Activated CD4-positive, alpha-beta memory T cell treated with anti-CD3 and anti-CD28 coated beads, Interleukin-2, amount 10 ng/mL, durations not matched to agents 7 days and 5 days (primary cell): ENCODE measurements at regions not wholly inside any gene's neighbourhood (a gene's known extent, or its start where the extent isn't known, plus 50 kb on each side); places are given as distances from the start of the nearest gene placed in this dataset.
"Not testable (repeated sequence)": the region's sequence is repeated elsewhere in the genome, so short reads cannot be mapped to it uniquely, and the experiment has no call there.

ENCODE experiments used
- CTCF ChIA-PET: fragments of 350-600 bp; sonication (Branson Sonifier 250); formaldehyde crosslinking; loops from one replicate; lab custom pipeline; 2021; ENCODE audit warnings: antibody characterized with exemption, inconsistent platforms; lab: Charles Lee
- POLR2A ChIA-PET: fragments of 350-600 bp; sonication (Branson Sonifier 250); formaldehyde crosslinking; loops from one replicate; lab custom pipeline; 2021; ENCODE audit warnings: antibody characterized with exemption; lab: Charles Lee
- DNase-seq: peaks from one replicate; pipeline ENCODE4 v3.0.0-alpha.2; 2020
- H3K27ac Mint-ChIP-seq: one replicate; pipeline ENCODE4 v1.8.0; 2021; ENCODE audit warnings: mild to moderate bottlenecking, mixed read lengths
- H3K27me3 Mint-ChIP-seq: one replicate; pipeline ENCODE4 v1.8.0; 2021; ENCODE audit warnings: mixed read lengths
- H3K36me3 Mint-ChIP-seq: one replicate; pipeline ENCODE4 v1.8.0; 2021; ENCODE audit warnings: low read depth, mixed read lengths
- H3K4me1 Mint-ChIP-seq: one replicate; pipeline ENCODE4 v1.8.0; 2021; ENCODE audit warnings: mixed read lengths
- H3K4me3 Mint-ChIP-seq: one replicate; pipeline ENCODE4 v1.8.0; 2021; ENCODE audit warnings: mild to moderate bottlenecking, mixed read lengths
- H3K9me3 Mint-ChIP-seq: one replicate; pipeline ENCODE4 v1.8.0; 2021; ENCODE audit warnings: mixed read lengths

- Mint-ChIP-seq H3K27ac (no peak overlapping the region), H3K27me3 (no peaks in the 10 kb centered on the region), H3K4me1 (no peaks in the 10 kb centered on the region), H3K4me3 (no peak overlapping the region), H3K36me3 (no peaks in the 10 kb centered on the region), H3K9me3 (no peaks in the 10 kb centered on the region)
- ChIA-PET CTCF (no interaction called here), POLR2A (no interaction called here)
- no peak for DNase-seq
Measured at GRCh38 chr5:17105744-17106418, 111.5 kb upstream of the BASP1 start.

- CTCF ChIA-PET, result no interaction called here
- no peak overlapping the region for H3K27ac Mint-ChIP-seq
Measured at GRCh38 chr5:17106521-17106920, 110.9 kb upstream of the BASP1 start.

GRCh38 chr5:17112091-17112716, 105.2 kb upstream of the BASP1 start:
- H3K27ac Mint-ChIP-seq, result not testable (repeated sequence)

More at GRCh38 chr5:17106521-17106920, 110.9 kb upstream of the BASP1 start:
- DNase-seq, result no peak
- H3K4me1 Mint-ChIP-seq, result no peaks in the 10 kb centered on the region
- H3K9me3 Mint-ChIP-seq, result no peaks in the 10 kb centered on the region
- POLR2A ChIA-PET, result no interaction called here
- no peaks in the 10 kb centered on the region for H3K36me3 Mint-ChIP-seq
- no peak overlapping the region for H3K4me3 Mint-ChIP-seq
- no peaks in the 10 kb centered on the region for H3K27me3 Mint-ChIP-seq

GRCh38 chr5:17113174-17113958, 104.1 kb upstream of the BASP1 start:
- Mint-ChIP-seq H3K4me1 (no peaks in the 10 kb centered on the region), H3K27me3 (no peaks in the 10 kb centered on the region), H3K27ac (no peak overlapping the region), H3K4me3 (no peak overlapping the region), H3K36me3 (no peaks in the 10 kb centered on the region), H3K9me3 (no peaks in the 10 kb centered on the region)
- no peak for DNase-seq
- ChIA-PET POLR2A (no interaction called here), CTCF (no interaction called here)

More at GRCh38 chr5:17112091-17112716, 105.2 kb upstream of the BASP1 start:
- H3K36me3 Mint-ChIP-seq, CTCF ChIA-PET, H3K27me3 Mint-ChIP-seq, H3K4me1 Mint-ChIP-seq, DNase-seq, POLR2A ChIA-PET, H3K9me3 Mint-ChIP-seq, H3K4me3 Mint-ChIP-seq: not testable (repeated sequence)

- no peaks in the 10 kb centered on the region for H3K36me3 Mint-ChIP-seq
- CTCF ChIA-PET, result interaction anchor here (1.8 kb wide), 1 partner anchor 18 kb away, joined by 6 read pairs; no protein-coding TSS in a partner anchor
- no peaks in the 10 kb centered on the region for H3K27me3 Mint-ChIP-seq
- peaks cover 3% of the 10 kb centered on the region for H3K4me1 Mint-ChIP-seq
- POLR2A ChIA-PET, result no interaction called here
- H3K27ac Mint-ChIP-seq, result no peak overlapping the region
- peaks cover 3% of the 10 kb centered on the region for H3K9me3 Mint-ChIP-seq
- no peak overlapping the region for H3K4me3 Mint-ChIP-seq
- no peak for DNase-seq
Measured at GRCh38 chr5:17114233-17114632, 103.2 kb upstream of the BASP1 start.

GRCh38 chr5:17114715-17115599, 102.5 kb upstream of the BASP1 start:
- Mint-ChIP-seq H3K27ac (no peak overlapping the region), H3K27me3 (no peaks in the 10 kb centered on the region), H3K36me3 (no peaks in the 10 kb centered on the region), H3K4me3 (no peak overlapping the region), H3K9me3 (peaks cover 3% of the 10 kb centered on the region), H3K4me1 (peaks cover 3% of the 10 kb centered on the region)
- no peak for DNase-seq
- POLR2A ChIA-PET, result no interaction called here
- CTCF ChIA-PET, result interaction anchor here (1.8 kb wide), 1 partner anchor 17 kb away, joined by 6 read pairs; no protein-coding TSS in a partner anchor

GRCh38 chr5:17115855-17116254, 101.6 kb upstream of the BASP1 start:
- peaks cover 3% of the 10 kb centered on the region for H3K4me1 Mint-ChIP-seq
- ChIA-PET POLR2A (no interaction called here), CTCF (interaction anchor here (1.8 kb wide), 1 partner anchor 17 kb away, joined by 6 read pairs; no protein-coding TSS in a partner anchor)
- H3K36me3 Mint-ChIP-seq, result no peaks in the 10 kb centered on the region
- H3K4me3 Mint-ChIP-seq, result no peak overlapping the region
- H3K27ac Mint-ChIP-seq, result no peak overlapping the region
- no peaks in the 10 kb centered on the region for H3K27me3 Mint-ChIP-seq
- H3K9me3 Mint-ChIP-seq, result peaks cover 4% of the 10 kb centered on the region
- DNase-seq, result no peak

- no peak for DNase-seq
- no peak overlapping the region for H3K4me3 Mint-ChIP-seq
- H3K27me3 Mint-ChIP-seq, result no peaks in the 10 kb centered on the region
- no peak overlapping the region for H3K27ac Mint-ChIP-seq
- CTCF ChIA-PET, result no interaction called here
- POLR2A ChIA-PET, result no interaction called here
- H3K9me3 Mint-ChIP-seq, result peaks cover 5% of the 10 kb centered on the region
- no peaks in the 10 kb centered on the region for H3K36me3 Mint-ChIP-seq
- H3K4me1 Mint-ChIP-seq, result peaks cover 3% of the 10 kb centered on the region
Measured at GRCh38 chr5:17118631-17119030, 98.8 kb upstream of the BASP1 start.

- DNase-seq, result no peak
- Mint-ChIP-seq H3K4me1 (peaks cover 3% of the 10 kb centered on the region), H3K27me3 (no peaks in the 10 kb centered on the region), H3K36me3 (no peaks in the 10 kb centered on the region), H3K27ac (no peak overlapping the region), H3K9me3 (peaks cover 5% of the 10 kb centered on the region), H3K4me3 (no peak overlapping the region)
- CTCF ChIA-PET, result no interaction called here
- POLR2A ChIA-PET, result no interaction called here
Measured at GRCh38 chr5:17120209-17120608, 97.2 kb upstream of the BASP1 start.

GRCh38 chr5:17121776-17122175, 95.7 kb upstream of the BASP1 start:
- Mint-ChIP-seq H3K27ac (no peak overlapping the region), H3K4me1 (peaks cover 3% of the 10 kb centered on the region), H3K27me3 (no peaks in the 10 kb centered on the region), H3K36me3 (no peaks in the 10 kb centered on the region), H3K4me3 (no peak overlapping the region), H3K9me3 (peaks cover 5% of the 10 kb centered on the region)
- ChIA-PET POLR2A (no interaction called here), CTCF (no interaction called here)
- no peak for DNase-seq

- Mint-ChIP-seq H3K9me3 (peaks cover 5% of the 10 kb centered on the region), H3K27ac (no peak overlapping the region), H3K4me1 (peaks cover 3% of the 10 kb centered on the region), H3K4me3 (no peak overlapping the region), H3K36me3 (no peaks in the 10 kb centered on the region), H3K27me3 (no peaks in the 10 kb centered on the region)
- CTCF ChIA-PET, result no interaction called here
- POLR2A ChIA-PET, result no interaction called here
- no peak for DNase-seq
Measured at GRCh38 chr5:17123010-17123409, 94.4 kb upstream of the BASP1 start.

- H3K4me3 Mint-ChIP-seq, H3K27ac Mint-ChIP-seq, CTCF ChIA-PET, H3K4me1 Mint-ChIP-seq, H3K27me3 Mint-ChIP-seq, H3K9me3 Mint-ChIP-seq, H3K36me3 Mint-ChIP-seq, DNase-seq, POLR2A ChIA-PET: not testable (repeated sequence)
Measured at GRCh38 chr5:17123773-17124172, 93.7 kb upstream of the BASP1 start.
